DOHH2 (cell line): ENCODE measurements at regions not wholly inside any gene's neighbourhood (a gene's known extent, or its start where the extent isn't known, plus 50 kb on each side); places are given as distances from the start of the nearest gene placed in this dataset.

ENCODE experiments used
- H3F3A ChIP-seq: fragments of 200-600 bp; sonication (generic), shearing (Covaris generic); 2 replicates; pipeline ENCODE4 v1.6.0; 2016; ENCODE audit warnings: antibody characterized with exemption, mild to moderate bottlenecking; ENCODE audit not compliant: control insufficient read depth, insufficient read depth
- H3K27ac ChIP-seq: fragments of 200-600 bp; sonication (generic); 2 replicates; pipeline ENCODE4 v1.5.1; 2014; ENCODE audit warnings: low read depth, mild to moderate bottlenecking, low read length, moderate library complexity
- H3K27me3 ChIP-seq: fragments of 200-600 bp; sonication (generic); 2 replicates; pipeline ENCODE4 v1.6.1; 2014; ENCODE audit warnings: mild to moderate bottlenecking, low read length, mixed read lengths; ENCODE audit not compliant: control insufficient read depth
- H3K36me3 ChIP-seq: fragments of 200-600 bp; sonication (generic); 2 replicates; pipeline ENCODE4 v1.6.1; 2014; ENCODE audit warnings: mild to moderate bottlenecking, low read length, moderate library complexity, mixed read lengths; ENCODE audit not compliant: control insufficient read depth
- H3K4me1 ChIP-seq: fragments of 200-600 bp; sonication (generic); 2 replicates; pipeline ENCODE4 v1.6.1; 2014; ENCODE audit warnings: mild to moderate bottlenecking, low read length, mixed read lengths; ENCODE audit not compliant: control insufficient read depth
- H3K4me2 ChIP-seq: fragments of 200-600 bp; sonication (generic); 2 replicates; pipeline ENCODE4 v1.6.0; 2014; ENCODE audit warnings: mild to moderate bottlenecking, low read length, moderate library complexity
- H3K4me3 ChIP-seq: fragments of 200-600 bp; sonication (generic); 2 replicates; pipeline ENCODE4 v1.5.1; 2014; ENCODE audit warnings: mild to moderate bottlenecking, low read length, mixed read lengths
- H3K79me2 ChIP-seq: fragments of 200-600 bp; sonication (generic); 2 replicates; pipeline ENCODE4 v1.6.1; 2014; ENCODE audit warnings: mild to moderate bottlenecking, low read length, mixed read lengths; ENCODE audit not compliant: control insufficient read depth
- H3K9me2 ChIP-seq: fragments of 200-600 bp; sonication (generic); replicated peaks from 2 replicates; pipeline ENCODE4 v1.6.1; 2014; ENCODE audit warnings: mild to moderate bottlenecking, low read length, mixed read lengths; ENCODE audit not compliant: control insufficient read depth
- H3K9me3 ChIP-seq: fragments of 200-600 bp; sonication (generic); 2 replicates; pipeline ENCODE4 v1.6.1; 2014; ENCODE audit warnings: antibody characterized with exemption, low read length, mixed read lengths; ENCODE audit not compliant: control insufficient read depth, insufficient read depth
- H4K20me1 ChIP-seq: fragments of 200-600 bp; sonication (generic); 2 replicates; pipeline ENCODE4 v1.6.0; 2014; ENCODE audit warnings: low read depth, mild to moderate bottlenecking, antibody characterized with exemption, low read length, moderate library complexity; ENCODE audit not compliant: control insufficient read depth, insufficient read depth
- CTCF ChIP-seq: fragments of 200-600 bp; sonication (generic); IDR thresholded peaks from one replicate; pipeline ENCODE4 v1.5.1; 2014; ENCODE audit warnings: antibody characterized with exemption, mild to moderate bottlenecking, low read depth, low read length; ENCODE audit not compliant: poor library complexity, severe bottlenecking
- EZH2phosphoT487 ChIP-seq: fragments of 200-600 bp; sonication (generic); IDR thresholded peaks from 2 replicates; pipeline ENCODE4 v1.6.1; 2017; ENCODE audit warnings: borderline replicate concordance, mild to moderate bottlenecking, antibody characterized with exemption, low read length, moderate library complexity, mixed read lengths

- Histone ChIP-seq H3K27me3 (no peaks in the 10 kb centered on the region), H3K79me2 (peaks cover 5% of the 10 kb centered on the region; the same call in 1 of the 2 replicates), H3K4me1 (no peaks in the 10 kb centered on the region), H3K9me2 (no peaks in the 10 kb centered on the region), H3K4me3 (no peak overlapping the region), H3K27ac (no peak overlapping the region), H3K36me3 (no peaks in the 10 kb centered on the region; the same call in 1 of the 2 replicates), H3F3A (0 out of 2 replicates have a peak, but pooled peaks cover 2% of the 10 kb centered on the region), H4K20me1 (no peaks in the 10 kb centered on the region), H3K4me2 (no peak overlapping the region), H3K9me3 (no peaks in the 10 kb centered on the region)
- TF ChIP-seq EZH2phosphoT487 (no peak), CTCF (no peak)
Observed at GRCh38 chr14:71416392-71416791, 509.1 kb downstream of the PCNX1 start.

GRCh38 chr14:71418532-71419245 is 511.4 kb downstream of the PCNX1 start:
- no peaks in the 10 kb centered on the region for H3K79me2 ChIP-seq
- no peaks in the 10 kb centered on the region; the same call in 1 of the 2 replicates for H3K36me3 ChIP-seq
- no peak overlapping the region for H3K4me3 ChIP-seq
- no peaks in the 10 kb centered on the region for H3K4me1 ChIP-seq
- H3K27ac ChIP-seq, result no peak overlapping the region
- H3K4me2 ChIP-seq, result no peak overlapping the region
- H3K9me3 ChIP-seq, result no peaks in the 10 kb centered on the region
- no peaks in the 10 kb centered on the region for H3K27me3 ChIP-seq
- no peak for TF ChIP-seq EZH2phosphoT487
- TF ChIP-seq CTCF, result no peak
- H4K20me1 ChIP-seq, result no peaks in the 10 kb centered on the region
- H3F3A ChIP-seq, result 0 out of 2 replicates have a peak, but pooled peaks cover 2% of the 10 kb centered on the region
- no peaks in the 10 kb centered on the region for H3K9me2 ChIP-seq

- Histone ChIP-seq H3K4me3 (no peak overlapping the region), H3K27ac (no peak overlapping the region), H3K4me2 (no peak overlapping the region), H3K79me2 (peaks cover 2% of the 10 kb centered on the region; the same call in 1 of the 2 replicates), H4K20me1 (no peaks in the 10 kb centered on the region), H3K4me1 (no peaks in the 10 kb centered on the region), H3K9me2 (no peaks in the 10 kb centered on the region), H3K9me3 (peaks cover 8% of the 10 kb centered on the region; the same call in 1 of the 2 replicates), H3K27me3 (no peaks in the 10 kb centered on the region), H3F3A (no peaks in the 10 kb centered on the region), H3K36me3 (no peaks in the 10 kb centered on the region)
- TF ChIP-seq EZH2phosphoT487 (no peak), CTCF (no peak)
Observed at GRCh38 chr14:71423481-71423880, 508.7 kb upstream of the RGS6 start.
